ENCODE measurements at regions not wholly inside any gene's neighbourhood (a gene's known extent, or its start where the extent isn't known, plus 50 kb on each side); places are given as distances from the start of the nearest gene placed in this dataset.
"Not testable (repeated sequence)": the region's sequence is repeated elsewhere in the genome, so short reads cannot be mapped to it uniquely, and the experiment has no call there.

DNA sequence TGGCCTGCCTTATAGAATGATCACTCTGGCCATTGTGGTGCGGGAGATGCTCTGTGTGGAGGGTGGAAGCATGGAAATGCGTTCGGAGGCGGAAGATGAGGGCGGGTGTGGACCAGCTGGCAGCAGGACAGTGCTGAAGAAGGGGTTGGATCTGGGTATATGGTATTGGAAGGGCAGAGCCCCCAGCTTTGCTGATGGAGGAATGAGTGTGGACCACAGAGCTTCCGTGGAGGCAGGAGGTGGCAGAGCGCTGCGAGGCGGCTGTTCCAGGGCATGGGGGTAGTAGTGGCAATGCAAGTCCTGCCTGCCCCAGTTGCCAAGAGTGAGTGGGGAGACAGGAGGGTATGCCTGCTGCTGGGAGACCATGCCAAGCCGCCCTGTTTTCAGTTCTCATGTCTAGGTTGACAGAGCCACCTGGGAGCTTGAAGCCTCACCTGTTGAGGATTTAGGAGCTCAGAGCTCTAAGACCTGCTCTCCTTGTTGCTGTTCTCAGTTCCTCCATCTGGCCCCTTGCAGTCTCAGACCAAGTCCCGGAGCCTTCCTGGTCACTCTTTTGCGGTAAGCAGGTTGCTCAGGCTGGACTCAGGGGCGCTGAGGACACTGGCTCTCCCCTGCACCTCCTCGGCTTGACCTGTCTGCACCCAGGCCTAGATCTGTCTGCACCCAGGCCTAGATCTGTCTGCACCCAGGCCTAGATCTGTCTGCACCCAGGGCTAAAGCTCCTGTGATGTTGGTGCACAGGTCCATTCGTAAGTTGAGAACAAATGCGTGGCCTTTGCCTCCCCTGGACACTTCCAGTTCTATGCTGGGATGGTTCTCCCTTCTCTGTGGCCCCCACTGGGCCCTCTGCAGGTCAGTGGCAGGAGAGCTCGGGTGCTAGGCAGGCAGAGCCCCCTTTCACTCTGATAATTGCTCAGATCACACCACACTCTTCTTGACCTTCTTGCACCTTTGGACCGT, 290.5 kb upstream of the HS6ST1 start:
- no peak overlapping the region for H3K4me3 ChIP-seq (ENCODE audit: low read length)
- TF ChIP-seq, protein P1, sequence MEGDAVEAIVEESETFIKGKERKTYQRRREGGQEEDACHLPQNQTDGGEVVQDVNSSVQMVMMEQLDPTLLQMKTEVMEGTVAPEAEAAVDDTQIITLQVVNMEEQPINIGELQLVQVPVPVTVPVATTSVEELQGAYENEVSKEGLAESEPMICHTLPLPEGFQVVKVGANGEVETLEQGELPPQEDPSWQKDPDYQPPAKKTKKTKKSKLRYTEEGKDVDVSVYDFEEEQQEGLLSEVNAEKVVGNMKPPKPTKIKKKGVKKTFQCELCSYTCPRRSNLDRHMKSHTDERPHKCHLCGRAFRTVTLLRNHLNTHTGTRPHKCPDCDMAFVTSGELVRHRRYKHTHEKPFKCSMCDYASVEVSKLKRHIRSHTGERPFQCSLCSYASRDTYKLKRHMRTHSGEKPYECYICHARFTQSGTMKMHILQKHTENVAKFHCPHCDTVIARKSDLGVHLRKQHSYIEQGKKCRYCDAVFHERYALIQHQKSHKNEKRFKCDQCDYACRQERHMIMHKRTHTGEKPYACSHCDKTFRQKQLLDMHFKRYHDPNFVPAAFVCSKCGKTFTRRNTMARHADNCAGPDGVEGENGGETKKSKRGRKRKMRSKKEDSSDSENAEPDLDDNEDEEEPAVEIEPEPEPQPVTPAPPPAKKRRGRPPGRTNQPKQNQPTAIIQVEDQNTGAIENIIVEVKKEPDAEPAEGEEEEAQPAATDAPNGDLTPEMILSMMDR (conservative IDR thresholded peaks at IDR 0.05; ENCODE audit: low read depth, low read length) = no peak
- no peak for DNase-seq (ENCODE audit: low read depth)

DNA sequence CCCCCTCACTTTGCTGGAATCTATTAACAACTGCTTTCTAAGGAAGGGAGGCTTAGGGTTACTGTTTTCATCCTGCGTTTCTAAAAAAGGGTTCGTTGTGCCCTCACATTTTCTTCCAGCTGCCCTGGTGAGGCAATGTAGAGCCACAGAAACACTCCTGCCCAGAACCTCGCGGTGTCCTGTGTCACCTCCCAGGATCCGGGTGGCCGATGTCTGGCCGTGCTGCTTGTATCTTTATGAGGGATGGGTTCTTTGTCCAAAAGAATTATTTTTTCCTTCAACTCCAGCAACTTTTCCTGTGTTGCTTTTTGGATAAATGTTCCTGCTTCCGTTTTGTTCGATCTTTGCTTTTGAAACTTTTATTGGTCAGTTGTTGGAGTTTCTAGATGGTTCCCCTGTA, 291.8 kb upstream of the HS6ST1 start:
- TF ChIP-seq, protein P1 (conservative IDR thresholded peaks at IDR 0.05; ENCODE audit: low read depth, low read length) = no peak
- H3K4me3 ChIP-seq (ENCODE audit: low read length) = no peak overlapping the region
- no peak for DNase-seq (ENCODE audit: low read depth)

DNA sequence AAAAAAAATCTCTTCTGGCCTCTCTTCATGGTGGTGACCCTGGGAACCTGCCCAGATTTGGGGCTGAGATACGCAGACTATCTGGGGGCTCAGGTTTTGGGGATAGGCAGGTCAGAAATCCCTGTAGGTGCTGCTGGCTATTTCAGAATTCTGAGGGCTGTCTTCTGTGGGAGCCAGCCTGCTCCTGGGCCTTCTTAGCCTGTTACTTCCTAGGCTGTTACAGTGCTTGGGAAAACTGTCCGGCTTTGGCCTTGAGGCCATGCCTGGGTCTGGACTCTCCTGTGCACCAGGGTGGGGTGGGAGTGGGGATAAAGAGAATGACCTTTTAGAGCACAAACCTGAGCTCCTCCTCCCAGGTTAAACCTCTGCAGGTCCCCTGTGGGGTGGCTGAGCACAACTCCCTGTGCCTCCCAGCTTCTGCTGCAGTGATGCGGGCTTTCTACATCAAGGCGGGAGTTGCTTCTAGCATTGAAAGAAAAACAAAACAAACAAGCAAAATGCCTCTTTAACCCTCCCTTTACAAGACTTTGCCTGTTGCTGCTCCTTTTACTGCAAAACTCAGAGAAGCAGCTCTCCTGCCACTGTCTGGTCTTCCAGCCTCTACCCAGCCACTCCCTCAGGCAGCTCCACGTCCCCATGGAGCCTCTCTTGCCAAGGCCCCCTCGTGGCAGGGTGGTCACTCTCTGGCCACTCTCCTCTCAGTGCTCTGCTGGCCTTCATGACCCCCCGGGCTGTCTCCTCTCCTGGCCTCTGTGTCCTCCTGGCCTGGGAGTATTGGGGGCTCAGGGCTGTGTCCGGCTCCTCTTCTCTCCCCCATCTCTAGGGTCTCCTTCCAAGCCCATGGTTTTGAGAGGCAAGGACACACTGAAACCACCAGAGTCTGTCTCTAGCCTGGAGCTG, 293.0 kb upstream of the HS6ST1 start:
- TF ChIP-seq, protein P1 (conservative IDR thresholded peaks at IDR 0.05; ENCODE audit: low read depth, low read length) = no peak
- DNase-seq (ENCODE audit: low read depth) = no peak
- no peak overlapping the region for H3K4me3 ChIP-seq (ENCODE audit: low read length)

DNA sequence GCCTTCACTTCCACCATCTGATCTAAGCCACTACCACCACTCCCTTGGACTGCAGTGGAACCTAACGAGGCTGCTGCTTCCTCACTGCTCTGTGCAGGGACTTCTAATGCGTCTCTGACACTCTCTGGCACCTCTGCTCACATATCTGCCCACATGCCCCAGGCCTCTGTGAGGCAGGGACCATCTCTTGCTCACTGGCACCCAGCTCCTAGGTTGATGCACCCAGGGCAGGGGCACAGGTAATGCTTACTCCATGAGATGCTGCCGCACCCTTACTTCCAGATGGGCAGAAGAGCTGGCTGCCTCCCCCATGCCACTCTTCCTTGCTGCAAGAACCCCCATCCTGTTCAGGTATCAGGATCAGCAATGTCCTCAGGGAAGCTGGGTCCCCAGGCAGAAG, 294.0 kb upstream of the HS6ST1 start:
- TF ChIP-seq, protein P1 (conservative IDR thresholded peaks at IDR 0.05; ENCODE audit: low read depth, low read length) = no peak
- no peak overlapping the region for H3K4me3 ChIP-seq (ENCODE audit: low read length)
- no peak for DNase-seq (ENCODE audit: low read depth)

DNA sequence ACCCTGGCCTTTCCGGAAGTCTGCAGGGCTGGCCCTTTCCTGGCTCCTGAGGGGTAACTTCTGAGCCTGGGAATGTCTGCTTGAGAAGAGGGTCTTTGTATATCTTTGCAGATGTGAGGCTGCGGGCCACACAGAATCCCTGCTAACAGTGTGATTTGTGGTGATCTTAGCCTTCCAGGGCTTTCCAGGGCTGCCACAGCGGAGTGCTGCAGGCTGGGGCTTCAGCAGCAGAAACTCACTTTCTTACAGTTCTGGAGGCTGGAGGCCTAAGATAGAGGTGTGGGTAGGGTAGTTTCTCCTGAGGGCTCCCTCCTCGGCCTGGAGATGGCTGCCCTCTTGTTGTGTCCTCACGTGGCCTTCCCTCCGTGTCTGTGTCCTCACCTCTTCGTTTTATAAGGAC, 294.7 kb upstream of the HS6ST1 start:
- DNase-seq (ENCODE audit: low read depth) = no peak
- no peak overlapping the region for H3K4me3 ChIP-seq (ENCODE audit: low read length)
- TF ChIP-seq, protein P1 (conservative IDR thresholded peaks at IDR 0.05; ENCODE audit: low read depth, low read length) = no peak

DNA sequence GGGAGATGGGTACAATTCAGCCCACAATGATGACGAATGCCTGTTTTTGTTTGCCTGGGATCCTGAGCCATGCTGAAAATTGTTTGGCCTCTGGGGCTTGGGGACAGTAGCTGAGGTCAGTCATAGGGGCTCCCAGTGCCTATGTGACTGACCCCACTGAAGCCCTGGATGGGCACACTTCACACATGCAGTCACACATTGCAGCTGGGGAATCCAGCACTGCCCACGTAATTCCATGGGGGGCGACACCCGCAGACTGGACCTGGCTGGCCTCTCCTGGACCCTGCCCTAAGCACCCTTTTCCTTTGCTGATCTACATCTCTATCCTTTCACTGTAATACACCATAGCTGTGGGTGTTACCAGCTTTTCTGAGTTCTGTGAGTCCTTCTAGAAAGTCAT, 295.2 kb upstream of the HS6ST1 start:
- TF ChIP-seq, protein P1 (conservative IDR thresholded peaks at IDR 0.05; ENCODE audit: low read depth, low read length) = no peak
- H3K4me3 ChIP-seq (ENCODE audit: low read length) = no peak overlapping the region
- no peak for DNase-seq (ENCODE audit: low read depth)

DNA sequence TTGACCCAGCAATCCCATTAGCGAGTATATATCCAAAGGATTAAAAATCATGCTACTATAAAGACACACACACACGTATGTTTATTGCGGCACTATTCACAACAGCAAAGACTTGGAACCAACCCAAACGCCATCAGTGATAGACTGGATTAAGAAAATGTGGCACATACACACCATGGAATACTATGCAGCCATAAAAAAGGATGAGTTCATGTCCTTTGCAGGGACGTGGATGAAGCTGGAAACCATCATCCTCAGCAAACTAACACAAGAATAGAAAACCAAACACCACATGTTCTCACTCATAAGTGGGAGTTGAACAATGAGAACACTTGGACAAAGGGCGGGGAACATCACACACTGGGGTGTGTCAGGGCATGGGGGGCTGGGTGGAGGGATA, 296.2 kb upstream of the HS6ST1 start:
- DNase-seq (ENCODE audit: low read depth); H3K4me3 ChIP-seq (ENCODE audit: low read length): not testable (repeated sequence)

Data from retinal pigment epithelial cell (primary cell).